Erythroblast (primary cell): ENCODE measurements at regions not wholly inside any gene's neighbourhood (a gene's known extent, or its start where the extent isn't known, plus 50 kb on each side); places are given as distances from the start of the nearest gene placed in this dataset.

Source experiments
- DNase-seq, 2 experiments: peaks; one replicate each; lab custom pipeline; 2025; lab: John Stamatoyannopoulos, UW
- GATA1 ChIP-seq: IDR thresholded peaks from 2 replicates; pipeline ENCODE4 v1.6.1; 2011; ENCODE audit warnings: low read depth, mild to moderate bottlenecking, control low read depth, low read length, moderate library complexity
- POLR2A ChIP-seq: IDR thresholded peaks from 2 replicates; pipeline ENCODE4 v1.6.1; 2011; ENCODE audit warnings: mild to moderate bottlenecking, low read length

GRCh38 chr9:36728651-36729520 is 156.2 kb downstream of the MELK start:
- TF ChIP-seq POLR2A, result no peak
- TF ChIP-seq GATA1, result no peak
- DNase-seq, result peak; percentile 49 to 71

DNA sequence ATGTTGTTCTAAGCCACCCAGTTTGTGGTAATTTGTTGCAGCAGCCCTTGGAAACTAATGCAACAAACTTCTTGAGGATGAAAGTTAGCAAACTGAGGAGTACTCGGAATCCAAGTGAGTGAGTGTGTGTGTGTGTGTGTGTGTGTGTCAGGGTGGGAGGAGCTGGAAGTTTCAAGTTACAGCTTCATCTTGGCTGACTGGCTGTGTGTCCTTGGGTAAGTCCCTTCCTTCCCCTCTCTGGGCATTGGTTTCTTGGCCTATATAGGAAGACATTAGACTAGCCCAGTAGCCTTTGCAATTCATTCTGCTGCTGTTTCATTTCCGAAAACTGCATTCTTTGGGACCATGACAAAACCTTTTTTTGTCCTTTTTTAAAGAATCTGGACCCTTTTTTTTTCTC is 157.2 kb downstream of the MELK start:
- TF ChIP-seq POLR2A (no peak), GATA1 (no peak)
- no peak for DNase-seq

GRCh38 chr9:36730414-36730813 is 157.7 kb downstream of the MELK start:
- no peak for TF ChIP-seq GATA1
- TF ChIP-seq POLR2A, result no peak
- no peak for DNase-seq

GRCh38 chr9:36731068-36731956 is 158.6 kb downstream of the MELK start:
- TF ChIP-seq POLR2A (no peak), GATA1 (no peak)
- no peak for DNase-seq

GRCh38 chr9:36734737-36735136 is 162.0 kb downstream of the MELK start:
- DNase-seq, result no peak
- TF ChIP-seq POLR2A, result no peak
- no peak for TF ChIP-seq GATA1

GRCh38 chr9:36736648-36737047 is 164.0 kb downstream of the MELK start:
- DNase-seq, result no peak
- TF ChIP-seq GATA1 (no peak), POLR2A (no peak)

- TF ChIP-seq GATA1 (no peak), POLR2A (no peak)
- no peak for DNase-seq
Observed at GRCh38 chr9:36738318-36738976, 165.8 kb downstream of the MELK start.

DNA sequence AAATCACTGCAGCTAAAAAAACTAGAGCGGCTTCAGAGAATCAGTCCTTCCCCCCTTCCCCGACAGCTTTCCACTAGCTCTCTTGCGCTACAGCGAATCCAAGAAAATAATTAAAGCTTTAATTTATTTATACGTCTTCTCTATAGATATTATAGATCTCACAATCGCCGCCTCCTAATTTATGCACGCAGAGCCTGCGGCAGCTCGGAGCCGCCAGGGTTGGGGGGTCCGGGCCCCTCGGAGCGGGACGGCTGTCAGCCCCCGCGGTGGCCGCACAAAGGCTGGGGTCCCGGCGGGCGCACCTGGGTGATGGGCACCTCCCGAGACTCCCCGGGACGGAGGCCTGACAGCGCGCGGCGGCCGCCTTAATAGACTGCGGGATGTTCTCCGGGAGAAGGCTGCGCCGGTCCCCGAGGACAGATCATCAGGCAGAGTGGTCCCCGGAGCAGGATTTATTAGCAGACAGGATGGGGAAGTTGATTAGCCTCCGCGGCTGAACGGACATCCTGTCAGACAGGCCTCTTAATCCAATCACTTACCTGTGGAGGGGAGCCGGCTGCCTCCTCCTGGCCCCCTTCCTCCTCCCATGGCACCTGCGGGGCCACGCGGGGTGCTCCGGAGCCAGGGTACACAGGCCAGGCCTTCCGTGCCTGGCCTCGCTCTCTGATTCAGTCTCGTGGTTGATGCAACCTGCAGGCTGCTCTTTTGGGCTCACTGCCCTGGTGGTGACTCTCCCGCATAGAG is 166.8 kb downstream of the MELK start:
- TF ChIP-seq GATA1 (no peak), POLR2A (no peak)
- no peak for DNase-seq

DNA sequence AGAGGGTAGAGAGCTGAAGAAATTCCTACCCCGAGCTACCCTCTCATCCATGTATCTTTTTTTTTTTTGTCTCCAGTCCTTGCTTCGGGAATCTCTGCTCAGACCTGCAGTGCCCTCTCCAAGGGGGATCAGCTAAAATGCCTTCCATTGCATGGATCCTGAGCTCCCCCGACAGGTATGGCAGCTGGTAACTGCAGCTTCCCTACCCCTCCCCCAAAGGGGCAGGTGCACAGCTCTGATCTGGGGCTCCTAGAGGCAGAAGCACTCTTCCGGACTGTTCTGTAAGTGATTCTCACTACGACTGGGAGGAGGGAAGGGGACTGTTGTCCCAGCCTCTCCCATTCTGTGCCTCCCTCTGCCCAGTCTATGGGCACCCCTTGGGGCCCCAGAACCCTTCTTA is 169.6 kb downstream of the MELK start:
- TF ChIP-seq GATA1, result no peak
- no peak for TF ChIP-seq POLR2A

DNA sequence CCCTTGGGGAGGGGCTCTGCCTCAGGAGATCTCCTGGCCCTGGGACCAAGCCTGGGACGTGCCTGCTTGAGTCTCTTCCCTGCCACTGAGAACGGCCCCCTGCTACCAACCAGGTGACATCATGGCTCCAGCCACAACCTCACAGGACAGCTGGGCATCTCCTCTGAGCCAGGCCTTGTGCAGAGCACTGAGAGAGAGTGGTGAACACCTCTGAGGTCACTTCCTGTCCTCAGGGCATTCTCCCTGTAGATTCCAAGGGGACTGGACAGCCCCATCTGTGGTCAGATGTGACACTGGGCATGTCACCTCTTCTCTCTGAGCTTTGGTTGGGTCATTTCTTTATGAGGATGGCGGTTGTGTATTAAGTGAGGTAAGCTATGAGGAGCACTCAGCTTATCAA is 172.0 kb downstream of the MELK start:
- TF ChIP-seq GATA1 (no peak), POLR2A (no peak)
- no peak for DNase-seq

More for the DNA sequence above, 169.6 kb downstream of the MELK start:
- no peak for DNase-seq

- no peak for DNase-seq
- TF ChIP-seq GATA1 (no peak), POLR2A (no peak)
Observed at GRCh38 chr9:36745977-36746376, 173.3 kb downstream of the MELK start.

- TF ChIP-seq POLR2A, result no peak
- no peak for TF ChIP-seq GATA1
- DNase-seq, result no peak
Observed at GRCh38 chr9:36746415-36746814, 173.7 kb downstream of the MELK start.

DNA sequence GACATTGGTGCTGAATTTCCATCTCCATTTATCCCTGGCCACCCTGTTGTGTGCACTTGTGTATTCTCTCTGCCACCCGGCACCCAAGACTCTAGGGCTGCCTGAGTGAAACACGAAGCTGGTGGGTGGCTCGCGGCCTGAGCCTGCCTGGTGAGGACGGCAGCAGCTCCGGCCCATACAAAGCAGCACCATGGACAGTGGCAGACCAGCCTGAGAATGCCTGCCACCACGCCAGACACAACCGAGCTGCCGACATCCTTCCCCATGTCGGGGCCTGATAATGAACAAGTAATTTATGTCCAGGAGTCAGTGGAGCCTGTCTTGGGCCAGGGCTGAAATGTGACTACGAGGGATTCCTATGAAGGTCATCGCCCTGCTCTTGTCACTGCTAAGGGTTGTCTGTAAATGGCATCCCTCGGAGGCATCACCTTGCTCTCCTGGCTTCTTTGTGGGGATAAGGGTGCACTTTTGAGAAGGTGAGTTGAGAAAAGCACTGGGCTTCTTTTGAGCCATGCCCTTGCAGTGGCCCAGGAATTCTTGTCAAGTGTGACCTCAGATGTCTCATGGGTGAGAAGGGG is 175.7 kb downstream of the MELK start:
- no peak for TF ChIP-seq POLR2A
- peak; percentile 40 to 45 for DNase-seq
